CD4-positive, alpha-beta T cell (primary cell): ENCODE measurements at regions not wholly inside any gene's neighbourhood (a gene's known extent, or its start where the extent isn't known, plus 50 kb on each side); places are given as distances from the start of the nearest gene placed in this dataset.

ENCODE experiments used
- ATAC-seq: fragments of 200-7000 bp; cut with Tn5 transposase; one replicate; pipeline ENCODE4 v1.10.0; 2022; ENCODE audit warnings: mild to moderate bottlenecking; ENCODE audit not compliant: poor library complexity
- CTCF ChIA-PET: fragments of 350-600 bp; sonication (Branson Sonifier 250); formaldehyde crosslinking; loops from one replicate; lab custom pipeline; 2021; ENCODE audit warnings: antibody characterized with exemption, inconsistent platforms; lab: Charles Lee
- POLR2A ChIA-PET: fragments of 350-600 bp; sonication (Branson Sonifier 250); formaldehyde crosslinking; loops from one replicate; lab custom pipeline; 2021; ENCODE audit warnings: antibody characterized with exemption, inconsistent platforms; lab: Charles Lee
- DNase-seq, 14 experiments: peaks; one replicate each; pipeline ENCODE4 v3.0.0-alpha.2; 2013 to 2020; ENCODE audit warnings: mixed read lengths in 2 of 14
- H3K27ac ChIP-seq, 2 donors: one replicate each; pipeline versions ENCODE4 v1.5.1 to v1.7.0; 2013; ENCODE audit warnings: low read length in 2 of 2, low read depth in 1 of 2, mild to moderate bottlenecking in 1 of 2
- H3K27me3 ChIP-seq, 2 experiments: 1 replicate in 1 of 2; 2 replicates in 1 of 2; pipeline versions ENCODE4 v1.6.1 to v1.7.0; 2013; ENCODE audit warnings: low read length in 2 of 2, control low read depth in 1 of 2, mild to moderate bottlenecking in 1 of 2, moderate library complexity in 1 of 2; ENCODE audit not compliant: insufficient read depth in 2 of 2, control insufficient read depth in 1 of 2
- H3K36me3 ChIP-seq: one replicate; pipeline ENCODE4 v1.6.1; 2013; ENCODE audit warnings: low read length, control low read depth; ENCODE audit not compliant: insufficient read depth
- H3K4me1 ChIP-seq: one replicate; pipeline ENCODE4 v1.6.1; 2013; ENCODE audit warnings: low read length, control low read depth; ENCODE audit not compliant: insufficient read depth
- H3K4me3 ChIP-seq: one replicate; pipeline ENCODE4 v1.5.1; 2013; ENCODE audit warnings: mild to moderate bottlenecking, low read length, moderate library complexity
- H3K9me3 ChIP-seq, 2 experiments: 1 replicate in 1 of 2; 2 replicates in 1 of 2; pipeline versions ENCODE4 v1.6.1 to v1.7.0; 2013; ENCODE audit warnings: low read length in 2 of 2, mild to moderate bottlenecking in 2 of 2, control low read depth in 1 of 2, moderate library complexity in 1 of 2; ENCODE audit not compliant: control insufficient read depth in 1 of 2, insufficient read depth in 1 of 2
- H3K27ac Mint-ChIP-seq: one replicate; pipeline ENCODE4 v1.8.0; 2020; ENCODE audit warnings: mixed read lengths
- H3K27me3 Mint-ChIP-seq: one replicate; pipeline ENCODE4 v1.8.0; 2021; ENCODE audit warnings: mixed read lengths
- H3K36me3 Mint-ChIP-seq: one replicate; pipeline ENCODE4 v1.8.0; 2021; ENCODE audit warnings: low read depth, mixed read lengths
- H3K4me1 Mint-ChIP-seq: one replicate; pipeline ENCODE4 v1.8.0; 2021; ENCODE audit warnings: low read depth, mixed read lengths
- H3K4me3 Mint-ChIP-seq: one replicate; pipeline ENCODE4 v1.8.0; 2020; ENCODE audit warnings: mild to moderate bottlenecking, mixed read lengths
- H3K9me3 Mint-ChIP-seq: one replicate; pipeline ENCODE4 v1.8.0; 2020; ENCODE audit warnings: mixed read lengths
- intact Hi-C, 2 experiments: fragments of 100-400 bp; cut with DNase I in 1 of 2; cut with micrococcal nuclease in 1 of 2; formaldehyde crosslinking; loops; one replicate each; pipeline versions ENCODE4 v1.15.1 to v1.9.0; 2023 to 2025; cut with DNase I, micrococcal nuclease
- TF ChIP-seq, protein P1 (sequence below): fragments of 200-600 bp; IDR thresholded peaks from one replicate; pipeline ENCODE4 v1.8.0; 2022; ENCODE audit warnings: antibody characterized with exemption, mild to moderate bottlenecking

DNA sequence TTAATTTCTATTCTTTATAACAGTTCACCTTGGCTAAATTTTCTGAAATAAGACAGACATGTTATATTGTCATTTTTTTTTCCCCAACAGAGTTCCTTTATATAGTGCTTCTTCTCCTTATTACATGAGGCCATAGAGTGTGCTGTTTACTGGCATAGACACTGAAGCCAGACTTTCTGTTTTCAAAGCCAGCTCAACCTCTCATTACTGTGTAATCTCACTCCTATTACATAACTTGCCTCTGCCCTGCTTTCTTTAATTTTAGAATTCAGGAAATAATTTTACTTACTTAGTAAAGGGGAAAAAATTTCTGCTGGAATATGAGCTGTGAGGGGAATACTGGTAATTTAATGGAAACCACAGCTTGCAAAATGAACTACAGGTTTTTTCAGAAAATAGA is 1380.4 kb downstream of the SLITRK1 start:
- CTCF ChIA-PET = no interaction called here
- TF ChIP-seq, protein P1, sequence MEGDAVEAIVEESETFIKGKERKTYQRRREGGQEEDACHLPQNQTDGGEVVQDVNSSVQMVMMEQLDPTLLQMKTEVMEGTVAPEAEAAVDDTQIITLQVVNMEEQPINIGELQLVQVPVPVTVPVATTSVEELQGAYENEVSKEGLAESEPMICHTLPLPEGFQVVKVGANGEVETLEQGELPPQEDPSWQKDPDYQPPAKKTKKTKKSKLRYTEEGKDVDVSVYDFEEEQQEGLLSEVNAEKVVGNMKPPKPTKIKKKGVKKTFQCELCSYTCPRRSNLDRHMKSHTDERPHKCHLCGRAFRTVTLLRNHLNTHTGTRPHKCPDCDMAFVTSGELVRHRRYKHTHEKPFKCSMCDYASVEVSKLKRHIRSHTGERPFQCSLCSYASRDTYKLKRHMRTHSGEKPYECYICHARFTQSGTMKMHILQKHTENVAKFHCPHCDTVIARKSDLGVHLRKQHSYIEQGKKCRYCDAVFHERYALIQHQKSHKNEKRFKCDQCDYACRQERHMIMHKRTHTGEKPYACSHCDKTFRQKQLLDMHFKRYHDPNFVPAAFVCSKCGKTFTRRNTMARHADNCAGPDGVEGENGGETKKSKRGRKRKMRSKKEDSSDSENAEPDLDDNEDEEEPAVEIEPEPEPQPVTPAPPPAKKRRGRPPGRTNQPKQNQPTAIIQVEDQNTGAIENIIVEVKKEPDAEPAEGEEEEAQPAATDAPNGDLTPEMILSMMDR = no peak

DNA sequence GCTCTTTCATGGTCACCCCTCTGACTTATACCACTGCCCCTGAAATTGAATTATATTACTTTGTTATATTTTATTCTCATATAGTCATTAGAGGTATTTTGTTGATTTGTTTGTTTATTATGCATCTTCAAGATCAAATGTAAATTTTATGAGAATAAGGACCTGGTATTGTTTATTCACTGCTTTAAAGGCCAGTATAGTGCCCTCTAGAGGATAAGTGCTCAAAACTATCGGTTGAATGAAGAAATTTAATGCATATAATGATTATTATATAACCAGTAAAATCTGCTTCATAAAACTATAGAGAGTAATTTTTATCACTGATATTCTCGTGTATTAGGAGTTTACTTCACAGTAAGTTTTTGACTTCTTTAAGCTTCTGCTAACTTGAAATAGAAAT is 1401.9 kb downstream of the SLITRK1 start:
- Histone ChIP-seq H3K27me3 (no peaks in the 10 kb centered on the region), H3K27ac (no peak overlapping the region), H3K4me3 (no peak overlapping the region), H3K4me1 (no peaks in the 10 kb centered on the region), H3K9me3 (no peaks in the 10 kb centered on the region), H3K36me3 (no peaks in the 10 kb centered on the region)
- no peaks in the 10 kb centered on the region for H3K27me3 Mint-ChIP-seq
- ChIA-PET CTCF (no interaction called here), POLR2A (no interaction called here)
- TF ChIP-seq, protein P1 = no peak
- H3K27ac Mint-ChIP-seq = no peak overlapping the region
- DNase-seq (no peak), ATAC-seq (no peak)
- peaks cover 26% of the 10 kb centered on the region for H3K9me3 Mint-ChIP-seq
- H3K4me1 Mint-ChIP-seq = no peaks in the 10 kb centered on the region
- intact Hi-C loops = no loop called here
- no peaks in the 10 kb centered on the region for H3K36me3 Mint-ChIP-seq
- H3K4me3 Mint-ChIP-seq = no peak overlapping the region

More for the DNA sequence above, 1380.4 kb downstream of the SLITRK1 start:
- no peaks in the 10 kb centered on the region for H3K36me3 Mint-ChIP-seq
- POLR2A ChIA-PET = no interaction called here
- H3K27ac Mint-ChIP-seq = no peak overlapping the region
- peaks cover 4% of the 10 kb centered on the region for H3K9me3 Mint-ChIP-seq
- ATAC-seq (no peak), DNase-seq (no peak)
- Histone ChIP-seq H3K27ac (no peak overlapping the region), H3K4me1 (no peaks in the 10 kb centered on the region), H3K36me3 (no peaks in the 10 kb centered on the region), H3K9me3 (peaks cover 0 to 6% of the 10 kb centered on the region in 2 experiments), H3K4me3 (no peak overlapping the region), H3K27me3 (no peaks in the 10 kb centered on the region)
- intact Hi-C loops = no loop called here
- H3K27me3 Mint-ChIP-seq = no peaks in the 10 kb centered on the region
- no peaks in the 10 kb centered on the region for H3K4me1 Mint-ChIP-seq
- H3K4me3 Mint-ChIP-seq = no peak overlapping the region

DNA sequence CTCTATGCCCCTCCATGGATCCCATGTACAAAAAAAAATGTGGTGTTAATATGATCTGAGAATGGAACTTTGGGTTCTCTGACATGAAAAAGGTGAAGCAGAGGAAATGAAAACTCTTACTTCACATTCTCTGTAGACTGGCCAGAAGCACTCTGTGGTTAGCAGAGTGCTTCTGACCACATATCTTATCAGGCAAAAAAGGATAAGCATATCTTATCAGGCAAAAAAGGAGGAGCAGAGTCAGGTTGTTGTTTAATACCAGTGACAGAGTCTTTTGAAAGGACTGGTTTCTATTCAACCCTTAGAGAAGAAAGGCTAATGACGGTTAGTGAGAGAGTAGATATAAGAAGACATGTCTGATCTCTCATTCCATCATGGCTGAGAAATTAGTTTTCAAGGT is 1404.8 kb downstream of the SLITRK1 start:
- intact Hi-C loops = no loop called here
- Histone ChIP-seq H3K36me3 (no peaks in the 10 kb centered on the region), H3K9me3 (peaks cover 0 to 5% of the 10 kb centered on the region in 2 experiments), H3K4me3 (no peak overlapping the region), H3K27me3 (no peaks in the 10 kb centered on the region), H3K4me1 (no peaks in the 10 kb centered on the region), H3K27ac (no peak overlapping the region)
- no peaks in the 10 kb centered on the region for H3K4me1 Mint-ChIP-seq
- H3K9me3 Mint-ChIP-seq = peaks cover 16% of the 10 kb centered on the region
- no peaks in the 10 kb centered on the region for H3K36me3 Mint-ChIP-seq
- DNase-seq = no peak
- CTCF ChIA-PET = no interaction called here
- POLR2A ChIA-PET = no interaction called here
- no peak overlapping the region for H3K27ac Mint-ChIP-seq
- TF ChIP-seq, protein P1 = no peak
- H3K27me3 Mint-ChIP-seq = no peaks in the 10 kb centered on the region
- no peak overlapping the region for H3K4me3 Mint-ChIP-seq
- ATAC-seq = no peak
